B cell (primary cell): ENCODE measurements at regions not wholly inside any gene's neighbourhood (a gene's known extent, or its start where the extent isn't known, plus 50 kb on each side); places are given as distances from the start of the nearest gene placed in this dataset.

Experiments
- ATAC-seq: fragments of 200-7000 bp; cut with Tn5 transposase; one replicate; pipeline ENCODE4 v1.10.0; 2021; ENCODE audit warnings: low read depth, mild to moderate bottlenecking, moderate number of reproducible peaks, moderate library complexity
- CTCF ChIA-PET: fragments of 350-600 bp; sonication (Branson Sonifier 250); formaldehyde crosslinking; loops from one replicate; lab custom pipeline; 2021; ENCODE audit warnings: antibody characterized with exemption, inconsistent platforms; lab: Charles Lee
- POLR2A ChIA-PET: fragments of 350-600 bp; sonication (Branson Sonifier 250); formaldehyde crosslinking; loops from one replicate; lab custom pipeline; 2021; ENCODE audit warnings: antibody characterized with exemption; lab: Charles Lee
- DNase-seq: peaks from one replicate; pipeline ENCODE4 v3.0.0; 2013
- H2AFZ ChIP-seq: 2 replicates; pipeline ENCODE4 v1.6.1; 2012; ENCODE audit warnings: mild to moderate bottlenecking, low read depth, low read length; ENCODE audit not compliant: insufficient read depth, poor library complexity, severe bottlenecking
- H3K27ac ChIP-seq, 2 donors: 1 replicate in 1 of 2; 2 replicates in 1 of 2; pipeline ENCODE4 v1.5.1; 2012 to 2013; ENCODE audit warnings: low read length in 2 of 2, mild to moderate bottlenecking in 2 of 2, moderate library complexity in 1 of 2
- H3K27me3 ChIP-seq, 4 experiments: fragments of 200-600 bp in 1 of 4; sonication (generic) in 1 of 4; replicated peaks in 1 of 4; 1 replicate in 2 of 4; 2 replicates in 2 of 4; pipeline versions ENCODE4 v1.6.1 to v1.7.0; 2013 to 2016; ENCODE audit warnings: low read length in 3 of 4, mild to moderate bottlenecking in 2 of 4, mixed read lengths in 1 of 4, moderate library complexity in 1 of 4; ENCODE audit not compliant: insufficient read depth in 4 of 4, control insufficient read depth in 3 of 4; ENCODE audit errors: control extremely low read depth in 1 of 4
- H3K36me3 ChIP-seq, 2 experiments: replicated peaks in 1 of 2; 1 replicate in 1 of 2; 2 replicates in 1 of 2; pipeline versions ENCODE4 v1.6.1 to v1.7.1; 2013; ENCODE audit warnings: low read length in 1 of 2; ENCODE audit not compliant: insufficient read depth in 2 of 2, control insufficient read depth in 1 of 2; ENCODE audit errors: control extremely low read depth in 1 of 2, extremely low read depth in 1 of 2
- H3K4me1 ChIP-seq, 2 donors: fragments of 200-600 bp in 1 of 2; sonication (generic) in 1 of 2; 1 replicate in 1 of 2; 2 replicates in 1 of 2; pipeline versions ENCODE4 v1.5.1 to v1.6.1; 2013 to 2017; ENCODE audit warnings: low read length in 2 of 2; ENCODE audit not compliant: control insufficient read depth in 2 of 2, insufficient read depth in 2 of 2
- H3K4me2 ChIP-seq: replicated peaks from 2 replicates; pipeline ENCODE3; 2012; ENCODE audit warnings: mild to moderate bottlenecking, low read depth, low read length; ENCODE audit not compliant: poor library complexity, severe bottlenecking
- H3K4me3 ChIP-seq, 5 experiments: fragments of 200-600 bp in 1 of 5; sonication (generic) in 1 of 5; 1 replicate in 3 of 5; 2 replicates in 2 of 5; pipeline versions ENCODE4 v1.5.1 to v1.7.0; 2011 to 2016; ENCODE audit warnings: low read length in 4 of 5, mild to moderate bottlenecking in 4 of 5, low read depth in 2 of 5, control low read depth in 1 of 5, moderate library complexity in 1 of 5; ENCODE audit not compliant: insufficient read depth in 1 of 5; ENCODE audit errors: control extremely low read depth in 1 of 5, extremely low read depth in 1 of 5
- H3K79me2 ChIP-seq: fragments of 200-600 bp; sonication (generic); one replicate; pipeline ENCODE4 v1.6.0; 2016; ENCODE audit warnings: low read length; ENCODE audit not compliant: control insufficient read depth, insufficient read depth
- H3K9ac ChIP-seq: fragments of 200-600 bp; sonication (generic); 2 replicates; pipeline ENCODE4 v1.6.1; 2017; ENCODE audit warnings: mild to moderate bottlenecking, low read length, moderate library complexity
- H3K9me3 ChIP-seq, 3 donors: one replicate each; pipeline versions ENCODE4 v1.6.1 to v1.7.1; 2013; ENCODE audit warnings: low read length in 2 of 3; ENCODE audit not compliant: control insufficient read depth in 2 of 3, insufficient read depth in 1 of 3; ENCODE audit errors: control extremely low read depth in 1 of 3
- H4K20me1 ChIP-seq: 2 replicates; pipeline ENCODE4 v1.6.0; 2012; ENCODE audit warnings: mild to moderate bottlenecking, low read length; ENCODE audit not compliant: insufficient read depth, control insufficient read depth, poor library complexity, severe bottlenecking
- H3K27ac Mint-ChIP-seq: one replicate; pipeline ENCODE4 v1.8.0; 2021; ENCODE audit warnings: mixed read lengths
- H3K27me3 Mint-ChIP-seq: one replicate; pipeline ENCODE4 v1.8.0; 2021; ENCODE audit warnings: mixed read lengths
- H3K4me1 Mint-ChIP-seq: one replicate; pipeline ENCODE4 v1.8.0; 2021; ENCODE audit warnings: mixed read lengths
- H3K4me3 Mint-ChIP-seq: one replicate; pipeline ENCODE4 v1.8.0; 2021; ENCODE audit warnings: mixed read lengths
- H3K9me3 Mint-ChIP-seq: one replicate; pipeline ENCODE4 v1.8.0; 2022; ENCODE audit warnings: mixed read lengths; ENCODE audit not compliant: insufficient read depth
- CTCF ChIP-seq: fragments of 200-600 bp; IDR thresholded peaks from one replicate; pipeline ENCODE4 v1.8.0; 2022; ENCODE audit warnings: antibody characterized with exemption, mild to moderate bottlenecking
- EZH2 ChIP-seq: IDR thresholded peaks from 2 replicates; pipeline ENCODE4 v1.6.1; 2012; ENCODE audit warnings: borderline replicate concordance, low read depth, mild to moderate bottlenecking, moderate library complexity, low read length; ENCODE audit not compliant: insufficient read depth, poor library complexity, severe bottlenecking
- WGBS: methylation state at CpG from one replicate; pipeline ENCODE4 v1.1.5; 2013; ENCODE audit warnings: missing lambda C conversion rate; ENCODE audit not compliant: insufficient coverage; 5-methylcytosine and 5-hydroxymethylcytosine counted together
- intact Hi-C: fragments of 100-400 bp; cut with micrococcal nuclease; formaldehyde crosslinking; loops from one replicate; pipeline ENCODE4 v1.10.0; 2022

GRCh38 chr2:211162911-211163310 is 606.5 kb downstream of the CPS1 start:
- H3K27me3 Mint-ChIP-seq: no peaks in the 10 kb centered on the region
- no peak for DNase-seq
- no peak for ATAC-seq
- H3K4me2 ChIP-seq: no peak overlapping the region
- H3K27ac Mint-ChIP-seq: no peak overlapping the region
- H3K9me3 ChIP-seq: no peaks in the 10 kb centered on the region
- ChIA-PET CTCF (no interaction called here), POLR2A (no interaction called here)
- H3K79me2 ChIP-seq: no peaks in the 10 kb centered on the region
- H3K4me3 ChIP-seq: no peak overlapping the region
- H4K20me1 ChIP-seq: no peaks in the 10 kb centered on the region
- no peak overlapping the region for H3K9ac ChIP-seq
- H3K9me3 Mint-ChIP-seq: no peaks in the 10 kb centered on the region
- no peak overlapping the region for H3K27ac ChIP-seq
- WGBS: no CpG with 5 or more reads among the region's 3 CpGs
- no peaks in the 10 kb centered on the region for H3K4me1 Mint-ChIP-seq
- H3K4me1 ChIP-seq: no peaks in the 10 kb centered on the region
- no peak overlapping the region for H2AFZ ChIP-seq
- no peak overlapping the region for H3K4me3 Mint-ChIP-seq
- TF ChIP-seq EZH2 (no peak), CTCF (no peak)
- no peaks in the 10 kb centered on the region for H3K27me3 ChIP-seq
- intact Hi-C loops: no loop called here
- H3K36me3 ChIP-seq: no peaks in the 10 kb centered on the region

GRCh38 chr2:211170843-211171242 is 614.4 kb downstream of the CPS1 start:
- POLR2A ChIA-PET: no interaction called here
- CTCF ChIA-PET: interaction anchor here (0.7 kb wide), 1 partner anchor 18 kb away, joined by 3 read pairs; no protein-coding TSS in a partner anchor
- no peak for DNase-seq
- Histone ChIP-seq H3K27ac (no peak overlapping the region), H3K9me3 (no peaks in the 10 kb centered on the region), H3K4me1 (no peaks in the 10 kb centered on the region), H3K9ac (no peak overlapping the region), H4K20me1 (no peaks in the 10 kb centered on the region), H3K4me3 (no peak overlapping the region), H3K27me3 (no peaks in the 10 kb centered on the region), H3K4me2 (no peak overlapping the region), H3K36me3 (no peaks in the 10 kb centered on the region), H2AFZ (no peak overlapping the region), H3K79me2 (no peaks in the 10 kb centered on the region)
- ATAC-seq: no peak
- Mint-ChIP-seq H3K4me1 (no peaks in the 10 kb centered on the region), H3K27ac (no peak overlapping the region), H3K27me3 (no peaks in the 10 kb centered on the region), H3K9me3 (no peaks in the 10 kb centered on the region), H3K4me3 (no peak overlapping the region)
- 94% methylated on average over 2 of the region's 4 CpGs for WGBS
- intact Hi-C loops: no loop called here
- TF ChIP-seq CTCF: no peak
- no peak for TF ChIP-seq EZH2
